Stimulated activated CD8-positive, alpha-beta memory T cell treated with anti-CD3 and anti-CD28 coated beads, Interleukin-7, amount 100 ng/mL, for 1 hour (primary cell): ENCODE measurements at regions not wholly inside any gene's neighbourhood (a gene's known extent, or its start where the extent isn't known, plus 50 kb on each side); places are given as distances from the start of the nearest gene placed in this dataset.

Source experiments
- DNase-seq, 2 donors: peaks; one replicate each; pipeline ENCODE4 v3.0.0-alpha.2; 2020; ENCODE audit warnings: low read depth in 2 of 2

- no peak for DNase-seq
These were observed 52.5 kb upstream of the ID2 start for GRCh38 chr2:8629402-8629801.

DNA sequence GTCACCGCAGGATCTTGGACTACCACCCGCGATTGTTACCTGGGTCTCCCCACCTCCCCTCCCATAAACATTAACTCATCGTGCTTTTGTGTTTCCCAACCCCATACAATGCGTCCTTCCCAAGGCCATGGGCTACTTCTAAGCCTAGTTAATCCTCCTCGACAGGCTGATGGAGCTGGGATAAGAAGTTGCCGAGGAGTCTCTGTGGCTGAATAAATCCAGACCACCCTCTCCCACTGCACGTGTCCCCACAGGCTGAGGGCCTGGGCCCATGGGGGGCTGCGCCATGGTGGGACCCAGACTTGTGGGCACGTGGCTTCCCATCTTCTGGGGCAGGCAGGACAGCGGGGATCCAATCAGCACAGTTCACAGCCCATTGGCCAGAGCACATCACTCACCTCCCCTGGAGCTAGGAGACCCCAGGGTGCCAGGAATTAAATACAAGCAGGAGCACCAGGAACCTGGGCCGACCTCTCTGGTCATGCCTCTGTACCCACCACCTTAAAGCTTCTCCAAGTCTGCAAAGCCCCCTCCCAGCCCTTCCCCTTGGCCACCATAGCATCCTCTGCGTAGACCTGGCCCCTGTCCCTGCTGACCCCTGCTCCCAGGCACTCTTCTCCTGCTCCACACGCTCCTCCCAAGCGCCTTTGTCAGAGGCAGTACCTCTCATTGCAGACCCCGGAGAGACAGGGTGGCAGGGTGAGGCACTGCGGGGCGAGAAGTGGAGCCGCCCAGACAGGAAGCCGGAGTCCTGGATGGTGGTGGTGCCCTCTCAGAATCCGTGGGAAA, 51.0 kb upstream of the ID2 start:
- no peak for DNase-seq

- DNase-seq: no peak
These were observed 50.3 kb upstream of the ID2 start for GRCh38 chr2:8631465-8632005.
